HL-60 (cell line): ENCODE measurements at regions not wholly inside any gene's neighbourhood (a gene's known extent, or its start where the extent isn't known, plus 50 kb on each side); places are given as distances from the start of the nearest gene placed in this dataset.

Experiments
- DNase-seq, 2 experiments: peaks; one replicate each; pipeline ENCODE4 v3.0.0-alpha.2; 2010 to 2020; ENCODE audit warnings: low read depth in 1 of 2, low spot score in 1 of 2
- H3K27ac ChIP-seq: fragments of 250-450 bp; sonication (Bioruptor Pico); replicated peaks from 2 replicates; pipeline ENCODE4 v1.5.1; 2020; ENCODE audit warnings: mild to moderate bottlenecking, moderate library complexity
- H3K27me3 ChIP-seq: fragments of 250-450 bp; sonication (Bioruptor Pico); 2 replicates; pipeline ENCODE4 v1.5.1; 2021; ENCODE audit warnings: mild to moderate bottlenecking, moderate library complexity; ENCODE audit not compliant: insufficient read depth, poor library complexity, severe bottlenecking
- H3K4me3 ChIP-seq: replicated peaks from 2 replicates; pipeline ENCODE4 v1.5.1; 2011; ENCODE audit warnings: mild to moderate bottlenecking, control low read depth, low read length; ENCODE audit not compliant: insufficient read depth
- CTCF ChIP-seq: IDR thresholded peaks from one replicate; pipeline ENCODE4 v1.5.1; 2011; ENCODE audit warnings: low read length, control low read depth, inconsistent platforms; ENCODE audit not compliant: insufficient read depth
- GABPA ChIP-seq: IDR thresholded peaks from 2 replicates; pipeline ENCODE4 v1.6.1; 2012; ENCODE audit warnings: low read depth
- POLR2AphosphoS5 ChIP-seq: IDR thresholded peaks from 2 replicates; pipeline ENCODE4 v1.6.1; 2012; ENCODE audit warnings: low read depth
- SPI1 ChIP-seq: IDR thresholded peaks from 2 replicates; pipeline ENCODE4 v1.6.1; 2012; ENCODE audit warnings: low read depth, mild to moderate bottlenecking, borderline replicate concordance
- TF ChIP-seq, protein P1 (sequence below): IDR thresholded peaks from 2 replicates; pipeline ENCODE4 v1.6.1; 2012; ENCODE audit warnings: low read depth; ENCODE audit not compliant: insufficient replicate concordance

DNA sequence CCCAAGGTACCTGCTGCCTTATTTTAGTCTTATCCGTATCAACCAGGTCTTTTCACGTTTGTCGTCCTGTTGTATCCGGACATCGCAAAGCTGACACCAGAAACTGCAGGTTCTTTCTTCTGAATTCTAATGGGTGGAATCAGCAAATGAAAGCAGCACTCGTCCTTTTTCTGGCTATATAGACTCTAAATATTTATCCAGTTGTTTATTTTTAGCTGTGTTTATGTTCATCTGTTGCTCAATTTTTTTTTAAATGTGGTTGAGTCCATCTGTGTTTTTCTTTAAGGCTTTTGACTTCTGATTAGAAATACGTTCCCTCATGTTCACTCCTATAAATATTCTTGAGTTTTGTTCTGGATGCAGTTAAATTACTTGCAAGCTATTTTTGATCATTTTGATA, 831.7 kb downstream of the MTRR start:
- no peak for DNase-seq
- H3K27me3 ChIP-seq, result no peaks in the 10 kb centered on the region
- H3K4me3 ChIP-seq, result no peak overlapping the region
- TF ChIP-seq CTCF, result no peak
- TF ChIP-seq POLR2AphosphoS5, result no peak
- TF ChIP-seq, protein P1, sequence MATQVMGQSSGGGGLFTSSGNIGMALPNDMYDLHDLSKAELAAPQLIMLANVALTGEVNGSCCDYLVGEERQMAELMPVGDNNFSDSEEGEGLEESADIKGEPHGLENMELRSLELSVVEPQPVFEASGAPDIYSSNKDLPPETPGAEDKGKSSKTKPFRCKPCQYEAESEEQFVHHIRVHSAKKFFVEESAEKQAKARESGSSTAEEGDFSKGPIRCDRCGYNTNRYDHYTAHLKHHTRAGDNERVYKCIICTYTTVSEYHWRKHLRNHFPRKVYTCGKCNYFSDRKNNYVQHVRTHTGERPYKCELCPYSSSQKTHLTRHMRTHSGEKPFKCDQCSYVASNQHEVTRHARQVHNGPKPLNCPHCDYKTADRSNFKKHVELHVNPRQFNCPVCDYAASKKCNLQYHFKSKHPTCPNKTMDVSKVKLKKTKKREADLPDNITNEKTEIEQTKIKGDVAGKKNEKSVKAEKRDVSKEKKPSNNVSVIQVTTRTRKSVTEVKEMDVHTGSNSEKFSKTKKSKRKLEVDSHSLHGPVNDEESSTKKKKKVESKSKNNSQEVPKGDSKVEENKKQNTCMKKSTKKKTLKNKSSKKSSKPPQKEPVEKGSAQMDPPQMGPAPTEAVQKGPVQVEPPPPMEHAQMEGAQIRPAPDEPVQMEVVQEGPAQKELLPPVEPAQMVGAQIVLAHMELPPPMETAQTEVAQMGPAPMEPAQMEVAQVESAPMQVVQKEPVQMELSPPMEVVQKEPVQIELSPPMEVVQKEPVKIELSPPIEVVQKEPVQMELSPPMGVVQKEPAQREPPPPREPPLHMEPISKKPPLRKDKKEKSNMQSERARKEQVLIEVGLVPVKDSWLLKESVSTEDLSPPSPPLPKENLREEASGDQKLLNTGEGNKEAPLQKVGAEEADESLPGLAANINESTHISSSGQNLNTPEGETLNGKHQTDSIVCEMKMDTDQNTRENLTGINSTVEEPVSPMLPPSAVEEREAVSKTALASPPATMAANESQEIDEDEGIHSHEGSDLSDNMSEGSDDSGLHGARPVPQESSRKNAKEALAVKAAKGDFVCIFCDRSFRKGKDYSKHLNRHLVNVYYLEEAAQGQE, result no peak
- TF ChIP-seq GABPA, result no peak
- TF ChIP-seq SPI1, result no peak
- no peak overlapping the region for H3K27ac ChIP-seq

DNA sequence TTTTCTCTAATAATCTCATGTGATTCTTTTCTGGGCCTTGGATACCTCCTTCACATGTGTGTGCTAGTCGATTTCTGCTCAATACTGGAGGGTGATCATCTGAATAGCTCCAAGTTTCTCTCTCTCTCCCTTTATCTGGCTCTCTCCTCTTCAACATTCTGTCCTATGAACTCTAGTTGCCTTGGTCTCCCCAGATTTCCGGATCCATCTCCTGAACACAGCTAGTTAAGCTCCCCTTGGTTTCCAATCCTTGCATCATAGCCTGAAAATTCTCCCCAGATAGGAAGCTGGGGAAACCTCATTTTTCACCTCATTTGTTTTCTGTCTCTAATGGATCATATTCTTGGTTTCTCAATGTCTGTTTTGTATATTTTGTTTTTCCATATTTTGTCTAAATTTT, 832.3 kb downstream of the MTRR start:
- Histone ChIP-seq H3K4me3 (no peak overlapping the region), H3K27ac (no peak overlapping the region), H3K27me3 (no peaks in the 10 kb centered on the region)
- no peak for TF ChIP-seq SPI1
- no peak for TF ChIP-seq POLR2AphosphoS5
- TF ChIP-seq GABPA, result no peak
- TF ChIP-seq, protein P1, result no peak
- no peak for TF ChIP-seq CTCF
- no peak for DNase-seq

- Histone ChIP-seq H3K27me3 (no peaks in the 10 kb centered on the region), H3K27ac (no peak overlapping the region), H3K4me3 (no peak overlapping the region)
- no peak for DNase-seq
- TF ChIP-seq SPI1 (no peak), CTCF (no peak), POLR2AphosphoS5 (no peak), GABPA (no peak)
- TF ChIP-seq, protein P1, result no peak
These were observed 835.4 kb downstream of the SEMA5A start for GRCh38 chr5:8710426-8710930.
